HEK293 (cell line): ENCODE measurements at regions not wholly inside any gene's neighbourhood (a gene's known extent, or its start where the extent isn't known, plus 50 kb on each side); places are given as distances from the start of the nearest gene placed in this dataset.
"Not testable (repeated sequence)": the region's sequence is repeated elsewhere in the genome, so short reads cannot be mapped to it uniquely, and the experiment has no call there.

Experiments used
- CTCF ChIA-PET: fragments of 350-600 bp; formaldehyde crosslinking; extraction: SDS; loops from one replicate; lab custom pipeline; 2021; ENCODE audit warnings: antibody characterized with exemption; lab: Yijun Ruan, JAX
- POLR2A ChIA-PET: fragments of 300-600 bp; formaldehyde crosslinking; extraction: SDS; loops from one replicate; lab custom pipeline; 2020; ENCODE audit warnings: antibody characterized with exemption, inconsistent platforms; lab: Yijun Ruan, JAX
- H3K27ac ChIP-seq: fragments of 200-500 bp; sonication (Bioruptor generic); 2 replicates; pipeline ENCODE4 v1.5.1; 2014; ENCODE audit warnings: low read depth, low read length, control low read depth, inconsistent platforms; ENCODE audit errors: extremely low read depth
- H3K36me3 ChIP-seq, 2 experiments: fragments of 200-500 bp in 1 of 2; sonication (Bioruptor generic) in 1 of 2; 1 replicate in 1 of 2; 2 replicates in 1 of 2; pipeline ENCODE4 v1.5.1; 2014 to 2017; ENCODE audit warnings: inconsistent platforms in 2 of 2, low read length in 2 of 2; ENCODE audit not compliant: control insufficient read depth in 2 of 2, insufficient read depth in 1 of 2
- H3K4me1 ChIP-seq: fragments of 200-500 bp; sonication (Bioruptor generic); 2 replicates; pipeline ENCODE4 v1.5.1; 2014; ENCODE audit warnings: mild to moderate bottlenecking, low read length, inconsistent platforms; ENCODE audit not compliant: control insufficient read depth, insufficient read depth
- H3K4me3 ChIP-seq: 2 replicates; pipeline ENCODE4 v1.5.1; 2011; ENCODE audit warnings: low read depth, mild to moderate bottlenecking, control low read depth, low read length, moderate library complexity
- H3K9me3 ChIP-seq: fragments of 200-500 bp; sonication (Bioruptor generic); 2 replicates; pipeline ENCODE4 v1.5.1; 2014; ENCODE audit warnings: low read depth, low read length, inconsistent platforms; ENCODE audit not compliant: control insufficient read depth, insufficient read depth
- HOXD13 ChIP-seq: sonication (generic); formaldehyde crosslinking; IDR thresholded peaks from 2 replicates; pipeline ENCODE4 v1.8.0; 2022; ENCODE audit warnings: missing genetic modification reagents, borderline replicate concordance
- INSM2 ChIP-seq: fragments of 450-650 bp; formaldehyde crosslinking; IDR thresholded peaks from 2 replicates; pipeline ENCODE4 v1.5.1; 2016; ENCODE audit warnings: missing biosample characterization, missing genetic modification characterization
- ZBTB6 ChIP-seq: fragments of 450-650 bp; formaldehyde crosslinking; IDR thresholded peaks from 2 replicates; pipeline ENCODE4 v1.5.1; 2017; ENCODE audit warnings: missing biosample characterization, missing genetic modification characterization
- ZNF169 ChIP-seq: fragments of 450-650 bp; formaldehyde crosslinking; IDR thresholded peaks from 2 replicates; pipeline ENCODE4 v1.5.1; 2016; ENCODE audit warnings: missing biosample characterization, missing genetic modification characterization
- ZNF223 ChIP-seq: fragments of 450-650 bp; formaldehyde crosslinking; IDR thresholded peaks from 2 replicates; pipeline ENCODE4 v1.5.1; 2016; ENCODE audit warnings: missing biosample characterization, missing genetic modification characterization
- ZNF362 ChIP-seq: fragments of 450-650 bp; formaldehyde crosslinking; IDR thresholded peaks from 2 replicates; pipeline ENCODE4 v1.5.1; 2016; ENCODE audit warnings: missing biosample characterization, missing genetic modification characterization
- ZNF473 ChIP-seq: fragments of 450-650 bp; formaldehyde crosslinking; IDR thresholded peaks from 2 replicates; pipeline ENCODE4 v1.5.1; 2017; ENCODE audit warnings: missing biosample characterization, missing genetic modification characterization
- ZNF561 ChIP-seq: fragments of 450-650 bp; IDR thresholded peaks from 2 replicates; pipeline ENCODE4 v1.5.1; 2018; ENCODE audit warnings: missing biosample characterization, missing genetic modification characterization, borderline replicate concordance
- ZNF626 ChIP-seq: fragments of 450-650 bp; sonication (Bioruptor Pico); formaldehyde crosslinking; IDR thresholded peaks from 2 replicates; pipeline ENCODE4 v1.5.1; 2018; ENCODE audit warnings: missing biosample characterization, missing genetic modification characterization, inconsistent platforms
- ZNF654 ChIP-seq: fragments of 450-650 bp; formaldehyde crosslinking; IDR thresholded peaks from 2 replicates; pipeline ENCODE4 v1.5.1; 2016; ENCODE audit warnings: low read depth, missing biosample characterization, missing genetic modification characterization

- TF ChIP-seq HOXD13 (CRISPR knock-in tag) = no peak
- no peak for TF ChIP-seq ZNF561 (tag by site-specific recombination)
- TF ChIP-seq ZNF473 (tag by site-specific recombination) = no peak
- TF ChIP-seq, all 188 proteins: peak for 0
These were observed 128.1 kb downstream of the ATXN7L3B start (continued) for GRCh38 chr12:74665690-74666089.

GRCh38 chr12:74671421-74671820 is 133.8 kb downstream of the ATXN7L3B start:
- no peak for TF ChIP-seq INSM2
- ChIA-PET POLR2A (no interaction called here), CTCF (interaction anchor here (0.7 kb wide), 1 partner anchor 17 kb away, joined by 3 read pairs; no protein-coding TSS in a partner anchor)
- H3K4me3 ChIP-seq = no peak overlapping the region
- no peaks in the 10 kb centered on the region for H3K4me1 ChIP-seq
- H3K9me3 ChIP-seq = no peaks in the 10 kb centered on the region
- H3K36me3 ChIP-seq = no peaks in the 10 kb centered on the region
- H3K27ac ChIP-seq = no peak overlapping the region

- H3K4me3 ChIP-seq, H3K4me1 ChIP-seq, POLR2A ChIA-PET, H3K9me3 ChIP-seq, H3K27ac ChIP-seq, CTCF ChIA-PET, H3K36me3 ChIP-seq: not testable (repeated sequence)
These were observed 139.3 kb downstream of the ATXN7L3B start for GRCh38 chr12:74676955-74677354.

GRCh38 chr12:74685385-74685784 is 147.8 kb downstream of the ATXN7L3B start:
- POLR2A ChIA-PET = no interaction called here
- no peak for TF ChIP-seq ZNF626 (tag by site-specific recombination)
- no peak for TF ChIP-seq ZNF223 (tag by site-specific recombination)
- TF ChIP-seq ZBTB6 = no peak

GRCh38 chr12:74689071-74689655 is 151.5 kb downstream of the ATXN7L3B start:
- POLR2A ChIA-PET = no interaction called here
- TF ChIP-seq ZNF654 (tag by site-specific recombination) = peak; percentile 91
- TF ChIP-seq ZNF169 (tag by site-specific recombination) = no peak
- 0 out of 2 replicates have a peak, but pooled peaks have one; percentile 39 for TF ChIP-seq ZNF362 (tag by site-specific recombination)
- TF ChIP-seq, all 188 proteins: peak for 2

More at GRCh38 chr12:74685385-74685784, 147.8 kb downstream of the ATXN7L3B start:
- Histone ChIP-seq H3K36me3 (no peaks in the 10 kb centered on the region), H3K27ac (no peak overlapping the region), H3K4me3 (no peak overlapping the region), H3K9me3 (no peaks in the 10 kb centered on the region; the same call in 1 of the 2 replicates), H3K4me1 (no peaks in the 10 kb centered on the region)
- CTCF ChIA-PET = no interaction called here

More at GRCh38 chr12:74689071-74689655, 151.5 kb downstream of the ATXN7L3B start:
- Histone ChIP-seq H3K9me3 (no peaks in the 10 kb centered on the region; the same call in 1 of the 2 replicates), H3K4me1 (no peaks in the 10 kb centered on the region), H3K4me3 (no peak overlapping the region), H3K27ac (no peak overlapping the region), H3K36me3 (no peaks in the 10 kb centered on the region)
- CTCF ChIA-PET = interaction anchor here (0.5 to 2.0 kb wide), 16 partner anchors 9 to 818 kb away, joined by 3 to 11 read pairs (median 3); partner anchors contain the start of gene CAPS2
